WTC11 (cell line): ENCODE measurements at regions not wholly inside any gene's neighbourhood (a gene's known extent, or its start where the extent isn't known, plus 50 kb on each side); places are given as distances from the start of the nearest gene placed in this dataset.

Experiments
- CREB1 ChIP-seq: sonication (generic); formaldehyde crosslinking; IDR thresholded peaks from 2 replicates; pipeline ENCODE4 v1.8.0; 2023; ENCODE audit warnings: mild to moderate bottlenecking, missing genetic modification reagents
- CTCF ChIP-seq: fragments of 200-600 bp; IDR thresholded peaks from 2 replicates; pipeline ENCODE4 v1.8.0; 2022; ENCODE audit warnings: antibody characterized with exemption
- FOXJ3 ChIP-seq: sonication (generic); formaldehyde crosslinking; IDR thresholded peaks from 2 replicates; pipeline ENCODE4 v1.9.0; 2021; ENCODE audit warnings: missing genetic modification reagents, mild to moderate bottlenecking, borderline replicate concordance
- IRF2 ChIP-seq: sonication (generic); formaldehyde crosslinking; IDR thresholded peaks from 2 replicates; pipeline ENCODE4 v1.8.0; 2022; ENCODE audit warnings: low read depth, missing genetic modification reagents, borderline replicate concordance
- KAT7 ChIP-seq: sonication (generic); formaldehyde crosslinking; IDR thresholded peaks from 2 replicates; pipeline ENCODE4 v1.8.1; 2023; ENCODE audit warnings: missing genetic modification reagents, mild to moderate bottlenecking, borderline replicate concordance
- MAX ChIP-seq: sonication (generic); formaldehyde crosslinking; IDR thresholded peaks from 2 replicates; pipeline ENCODE4 v1.8.0; 2022; ENCODE audit warnings: mild to moderate bottlenecking, missing genetic modification reagents
- SP1 ChIP-seq: sonication (generic); formaldehyde crosslinking; conservative IDR thresholded peaks from 2 replicates; pipeline ENCODE4 v1.8.1; 2022; ENCODE audit warnings: missing genetic modification reagents
- TEAD4 ChIP-seq: sonication (generic); formaldehyde crosslinking; IDR thresholded peaks from 2 replicates; pipeline ENCODE4 v1.8.0; 2022; ENCODE audit warnings: mild to moderate bottlenecking, missing genetic modification reagents
- ZBTB21 ChIP-seq: sonication (generic); formaldehyde crosslinking; IDR thresholded peaks from 2 replicates; pipeline ENCODE4 v1.8.1; 2023; ENCODE audit warnings: mild to moderate bottlenecking, missing genetic modification reagents, borderline replicate concordance
- ZNF232 ChIP-seq: sonication (generic); formaldehyde crosslinking; IDR thresholded peaks from 2 replicates; pipeline ENCODE4 v1.8.0; 2022; ENCODE audit warnings: mild to moderate bottlenecking, missing genetic modification reagents

- TF ChIP-seq CTCF: no peak
- no peak for TF ChIP-seq MAX
- TF ChIP-seq CREB1: no peak
- TF ChIP-seq FOXJ3 (CRISPR knock-in tag): no peak
- TF ChIP-seq ZBTB21 (CRISPR knock-in tag): no peak
- no peak for TF ChIP-seq SP1 (CRISPR knock-in tag)
- TF ChIP-seq KAT7 (CRISPR knock-in tag): no peak
- no peak for TF ChIP-seq TEAD4 (CRISPR knock-in tag)
- TF ChIP-seq ZNF232: no peak
- no peak for TF ChIP-seq IRF2 (CRISPR knock-in tag)
Observed at GRCh38 chr6:169163411-169163901, 90.2 kb downstream of the THBS2 start.
